ENCODE measurements at regions not wholly inside any gene's neighbourhood (a gene's known extent, or its start where the extent isn't known, plus 50 kb on each side); places are given as distances from the start of the nearest gene placed in this dataset.

DNA sequence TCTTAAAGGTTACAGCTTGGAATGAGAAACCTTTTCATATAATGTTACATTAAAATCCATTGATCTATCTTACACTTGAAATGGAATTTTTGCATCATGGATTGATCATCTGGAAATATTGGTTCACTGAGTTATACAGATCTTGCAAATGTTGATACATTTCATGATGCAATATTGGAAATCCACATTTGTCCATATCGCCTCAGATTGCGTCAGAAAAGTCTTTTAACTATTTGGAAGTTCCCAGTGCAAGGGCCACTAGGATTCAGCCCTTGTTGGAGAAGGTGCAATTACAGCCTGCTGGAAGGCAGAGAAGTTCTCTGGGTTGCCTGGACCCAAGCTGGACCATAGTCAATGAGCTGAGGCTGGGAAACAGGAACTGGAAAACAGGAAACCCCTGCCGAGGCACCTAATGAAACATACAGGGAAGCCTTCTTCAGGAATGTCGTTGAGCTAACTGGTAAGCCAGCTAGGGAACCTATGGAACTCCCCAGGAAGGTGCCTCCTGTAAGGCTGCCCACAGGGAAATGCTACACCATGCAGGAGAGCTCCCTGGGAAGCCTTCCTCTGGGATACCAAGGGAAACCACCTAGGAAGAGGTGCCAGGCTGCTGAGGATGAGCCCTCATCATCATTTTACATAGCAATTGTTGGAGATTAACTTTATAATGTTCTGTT lies 600.4 kb upstream of the CADM1 start:
- Histone ChIP-seq H3K27ac (ENCODE audit: low read depth) (no peak overlapping the region), H3K36me3 (ENCODE audit: insufficient read depth) (no peaks in the 10 kb centered on the region), H3K4me1 (ENCODE audit: insufficient read depth) (no peaks in the 10 kb centered on the region), H3K4me3 (ENCODE audit: low read depth, low read length) (no peak overlapping the region)
- no peak for DNase-seq (ENCODE audit: extremely low spot score)
- 74% methylated on average over 4 of the region's 4 CpGs for WGBS

DNA sequence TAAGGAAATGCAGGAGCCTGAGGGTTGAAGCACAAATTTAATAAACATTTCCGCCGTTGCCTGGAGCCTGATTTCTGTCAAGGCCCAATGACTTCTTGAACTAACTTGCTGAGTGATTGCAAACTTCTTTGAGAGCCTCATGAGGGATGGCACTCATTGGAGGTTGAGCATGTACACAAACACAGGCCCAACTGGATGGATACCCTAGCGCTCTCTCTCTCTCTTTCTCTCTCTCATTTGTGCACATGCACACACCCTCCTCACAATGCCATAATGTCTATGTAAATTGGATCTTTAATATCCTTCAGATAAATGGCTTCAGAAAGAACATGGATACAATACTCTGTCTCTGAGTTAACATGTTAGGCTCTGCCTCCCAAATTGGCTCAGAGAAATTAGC lies 597.7 kb upstream of the CADM1 start:
- H3K4me3 ChIP-seq (ENCODE audit: low read depth, low read length), result no peak overlapping the region
- H3K27ac ChIP-seq (ENCODE audit: low read depth), result no peak overlapping the region
- DNase-seq (ENCODE audit: extremely low spot score), result no peak
- no peaks in the 10 kb centered on the region for H3K36me3 ChIP-seq (ENCODE audit: insufficient read depth)
- no peaks in the 10 kb centered on the region for H3K4me1 ChIP-seq (ENCODE audit: insufficient read depth)
- 65% methylated on average over 3 of the region's 3 CpGs for WGBS

DNA sequence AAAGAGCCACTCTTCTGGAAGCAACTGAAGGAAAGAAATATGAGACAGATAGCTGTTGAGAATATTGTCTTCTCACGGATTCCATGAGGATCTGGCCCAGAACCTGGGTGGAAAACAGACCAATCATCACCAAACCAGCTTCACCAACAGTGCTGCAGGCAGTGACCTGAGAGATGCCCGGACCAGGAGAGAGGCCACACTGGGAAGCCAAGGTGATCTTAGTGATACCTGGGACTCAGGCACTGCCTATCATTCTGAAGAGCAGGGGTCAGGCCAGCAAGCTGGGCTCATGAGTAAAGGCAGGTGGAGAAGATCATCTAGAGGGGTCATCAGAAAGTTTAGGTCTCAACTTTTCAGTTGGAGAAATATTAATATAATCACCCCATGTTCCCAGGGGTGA lies 595.8 kb upstream of the CADM1 start:
- WGBS, result 84% methylated on average over 2 of the region's 2 CpGs
- Histone ChIP-seq H3K36me3 (ENCODE audit: insufficient read depth) (no peaks in the 10 kb centered on the region), H3K4me3 (ENCODE audit: low read depth, low read length) (no peak overlapping the region), H3K27ac (ENCODE audit: low read depth) (no peak overlapping the region), H3K4me1 (ENCODE audit: insufficient read depth) (no peaks in the 10 kb centered on the region)
- no peak for DNase-seq (ENCODE audit: extremely low spot score)

DNA sequence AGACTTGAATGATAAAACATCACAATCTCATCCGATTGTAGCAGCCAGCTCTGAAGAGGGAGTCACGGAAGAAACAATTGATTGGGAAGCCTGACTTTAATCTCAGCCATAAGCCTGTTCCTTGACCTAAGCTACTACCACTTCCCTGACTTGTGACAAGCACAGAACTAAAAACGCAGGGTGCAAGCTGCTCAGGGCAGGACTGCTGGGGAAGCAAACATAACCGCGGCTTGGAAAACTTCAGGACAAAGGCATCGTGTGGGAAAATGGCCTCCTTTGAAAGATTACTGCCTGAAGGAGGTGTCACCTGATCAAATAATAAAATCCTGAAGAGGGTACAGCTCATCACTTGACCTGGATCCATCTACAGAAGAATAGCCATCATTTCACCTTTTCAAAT lies 595.3 kb upstream of the CADM1 start:
- H3K4me3 ChIP-seq (ENCODE audit: low read depth, low read length), result no peak overlapping the region
- no peak for DNase-seq (ENCODE audit: extremely low spot score)
- no peaks in the 10 kb centered on the region for H3K4me1 ChIP-seq (ENCODE audit: insufficient read depth)
- 76% methylated on average over 6 of the region's 6 CpGs for WGBS
- H3K27ac ChIP-seq (ENCODE audit: low read depth), result no peak overlapping the region
- no peaks in the 10 kb centered on the region for H3K36me3 ChIP-seq (ENCODE audit: insufficient read depth)

DNA sequence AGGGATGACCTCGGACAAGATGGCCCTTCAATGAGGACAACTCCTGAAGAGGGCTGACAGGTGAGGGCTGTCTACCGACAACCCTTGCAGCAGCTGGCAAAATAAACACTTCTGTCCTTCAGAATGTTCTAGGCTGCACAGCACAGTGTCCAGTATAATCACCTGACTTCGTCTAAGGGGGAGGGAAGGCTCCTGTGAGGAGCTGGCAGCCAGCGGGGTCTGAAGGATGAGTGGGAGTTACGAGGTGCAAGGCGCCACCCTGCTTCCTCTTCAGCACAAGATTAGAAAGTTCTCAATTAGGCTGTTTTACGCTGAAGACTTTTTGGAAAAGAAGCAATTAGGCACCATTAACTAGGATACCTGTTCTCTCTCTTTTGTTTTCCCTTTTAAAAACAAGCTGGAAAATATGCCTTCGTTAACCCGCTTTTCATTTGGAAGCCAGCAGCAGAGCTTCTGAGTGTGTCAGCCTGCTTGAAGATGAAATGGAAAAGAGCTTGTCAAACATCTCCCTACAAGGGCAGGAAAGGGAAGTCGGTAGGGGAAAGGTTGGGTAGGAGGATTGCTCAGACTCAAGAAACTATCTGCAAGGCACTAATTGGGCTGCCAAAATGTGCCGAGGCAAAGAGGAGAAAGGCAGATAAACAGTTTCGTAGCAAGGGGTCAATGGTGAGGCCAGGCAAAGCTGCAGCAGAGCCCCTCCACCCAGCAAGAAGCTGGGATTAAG lies 592.2 kb upstream of the CADM1 start:
- no peak overlapping the region for H3K27ac ChIP-seq (ENCODE audit: low read depth)
- 45% methylated on average over 12 of the region's 12 CpGs for WGBS
- DNase-seq (ENCODE audit: extremely low spot score), result no peak
- H3K36me3 ChIP-seq (ENCODE audit: insufficient read depth), result no peaks in the 10 kb centered on the region
- H3K4me3 ChIP-seq (ENCODE audit: low read depth, low read length), result no peak overlapping the region
- no peaks in the 10 kb centered on the region for H3K4me1 ChIP-seq (ENCODE audit: insufficient read depth)

DNA sequence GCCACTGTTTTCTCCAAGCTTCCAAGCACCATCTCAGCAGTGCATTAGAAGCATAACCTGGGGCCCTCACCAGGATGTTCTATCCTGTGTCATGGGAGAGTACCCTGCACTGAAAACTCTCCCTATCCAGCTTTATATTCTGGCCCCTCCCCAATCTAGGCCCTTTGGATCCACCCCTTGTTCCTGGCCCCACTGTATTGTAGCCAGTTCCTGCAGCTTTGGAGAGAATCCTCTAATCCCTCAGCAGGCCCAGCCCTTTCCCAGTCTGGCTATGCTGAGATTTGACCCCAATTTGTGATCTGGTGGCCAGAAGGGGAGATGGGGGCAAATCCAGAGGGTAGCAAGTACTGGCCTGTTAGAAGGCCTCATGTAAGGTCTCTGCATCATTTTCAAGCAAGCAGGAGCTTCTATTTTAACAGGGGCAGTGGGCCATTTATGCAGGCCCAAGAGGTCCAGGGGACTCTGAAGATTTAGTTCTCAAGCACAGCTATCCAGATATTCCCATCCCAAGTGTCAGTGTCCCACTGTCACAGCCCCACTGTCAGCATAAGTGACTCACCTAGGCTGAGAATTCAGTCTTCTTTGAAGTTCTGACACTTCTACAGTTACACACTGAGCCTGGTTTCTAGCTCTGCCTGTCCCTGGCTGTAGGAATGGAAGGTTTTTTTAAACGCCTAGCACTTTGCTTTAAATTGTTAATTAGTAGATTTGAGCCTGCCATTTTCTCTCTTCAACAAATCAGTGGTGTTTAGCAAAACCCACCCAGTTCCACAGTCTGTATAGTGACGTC lies 589.5 kb upstream of the CADM1 start:
- H3K36me3 ChIP-seq (ENCODE audit: insufficient read depth), result no peaks in the 10 kb centered on the region
- H3K4me1 ChIP-seq (ENCODE audit: insufficient read depth), result no peaks in the 10 kb centered on the region
- 75% methylated on average over 2 of the region's 2 CpGs for WGBS
- DNase-seq (ENCODE audit: extremely low spot score), result no peak
- no peak overlapping the region for H3K27ac ChIP-seq (ENCODE audit: low read depth)
- H3K4me3 ChIP-seq (ENCODE audit: low read depth, low read length), result no peak overlapping the region

DNA sequence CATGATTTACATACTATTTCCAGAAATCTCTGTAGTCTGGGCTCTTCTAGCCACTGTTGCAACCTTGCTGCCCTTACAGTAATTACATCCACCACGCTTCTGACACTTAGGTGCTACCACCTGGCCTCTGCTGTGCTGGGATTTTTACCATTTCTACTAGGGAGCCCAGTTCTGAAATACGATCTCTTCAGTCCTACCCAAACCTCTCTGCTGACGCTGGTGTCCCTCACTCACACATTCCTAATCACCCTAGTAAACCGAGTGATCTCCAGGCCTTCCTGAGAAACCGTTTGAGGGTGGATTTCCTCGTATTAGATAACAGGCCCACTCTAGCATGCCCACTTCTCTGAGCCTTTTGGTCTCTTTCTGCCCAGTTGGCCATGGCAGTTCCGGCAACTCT lies 588.9 kb upstream of the CADM1 start:
- H3K4me3 ChIP-seq (ENCODE audit: low read depth, low read length), result no peak overlapping the region
- no peak overlapping the region for H3K27ac ChIP-seq (ENCODE audit: low read depth)
- no peaks in the 10 kb centered on the region for H3K4me1 ChIP-seq (ENCODE audit: insufficient read depth)
- H3K36me3 ChIP-seq (ENCODE audit: insufficient read depth), result no peaks in the 10 kb centered on the region
- 56% methylated on average over 7 of the region's 7 CpGs for WGBS
- DNase-seq (ENCODE audit: extremely low spot score), result no peak

DNA sequence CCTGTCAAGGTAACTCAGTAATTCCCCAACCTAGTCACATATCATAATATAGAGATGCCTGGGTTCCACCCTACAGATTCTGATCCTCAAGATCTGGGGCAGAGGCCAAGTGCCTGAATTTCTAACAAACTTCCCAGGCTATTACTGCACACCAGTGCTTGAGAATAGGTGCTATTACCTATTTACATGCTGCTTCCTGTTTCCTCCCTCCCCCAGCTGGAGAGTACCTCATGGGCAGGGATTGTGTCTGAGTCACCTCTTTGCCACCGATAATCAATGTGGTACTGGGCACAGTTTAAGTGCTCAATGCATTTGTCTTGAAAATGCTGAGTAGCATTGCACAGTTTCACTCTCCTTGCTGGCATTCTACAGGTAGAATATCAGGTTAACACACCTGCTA lies 582.2 kb upstream of the CADM1 start:
- Histone ChIP-seq H3K4me3 (ENCODE audit: low read depth, low read length) (no peak overlapping the region), H3K27ac (ENCODE audit: low read depth) (no peak overlapping the region), H3K36me3 (ENCODE audit: insufficient read depth) (no peaks in the 10 kb centered on the region), H3K4me1 (ENCODE audit: insufficient read depth) (no peaks in the 10 kb centered on the region)
- 65% methylated on average over 1 of the region's 1 CpG for WGBS
- no peak for DNase-seq (ENCODE audit: extremely low spot score)

DNA sequence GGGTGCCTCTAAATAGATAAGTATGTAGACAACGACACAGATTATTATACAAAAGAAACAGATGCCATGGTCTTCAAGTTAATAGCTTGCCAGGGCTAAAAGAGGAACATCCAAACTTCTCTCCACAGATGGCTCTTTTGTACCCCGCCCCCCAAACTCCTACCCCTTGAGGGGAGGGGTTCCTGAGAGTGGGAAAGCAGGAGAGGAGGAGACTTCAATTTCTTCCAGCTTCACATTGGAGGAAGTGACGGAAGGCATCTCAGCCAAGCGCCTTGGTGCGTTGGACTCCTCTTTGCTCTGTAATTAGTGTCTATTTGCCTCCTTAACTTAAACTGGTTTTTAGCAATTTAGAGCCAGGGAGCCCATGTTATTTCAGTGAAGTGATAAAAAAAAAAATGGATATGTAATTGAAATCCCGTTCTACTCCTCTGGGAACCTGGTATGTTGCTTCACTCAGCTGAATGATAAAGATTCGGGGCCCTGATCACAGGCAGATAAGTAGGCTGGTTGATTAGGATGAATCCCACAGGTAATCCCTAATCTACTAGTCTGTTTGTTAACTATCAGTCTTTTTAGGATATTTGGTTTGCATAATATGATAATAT lies 580.9 kb upstream of the CADM1 start:
- Histone ChIP-seq H3K4me1 (ENCODE audit: insufficient read depth) (no peaks in the 10 kb centered on the region), H3K27ac (ENCODE audit: low read depth) (no peak overlapping the region), H3K36me3 (ENCODE audit: insufficient read depth) (no peaks in the 10 kb centered on the region), H3K4me3 (ENCODE audit: low read depth, low read length) (no peak overlapping the region)
- WGBS, result 73% methylated on average over 7 of the region's 7 CpGs
- DNase-seq (ENCODE audit: extremely low spot score), result no peak

DNA sequence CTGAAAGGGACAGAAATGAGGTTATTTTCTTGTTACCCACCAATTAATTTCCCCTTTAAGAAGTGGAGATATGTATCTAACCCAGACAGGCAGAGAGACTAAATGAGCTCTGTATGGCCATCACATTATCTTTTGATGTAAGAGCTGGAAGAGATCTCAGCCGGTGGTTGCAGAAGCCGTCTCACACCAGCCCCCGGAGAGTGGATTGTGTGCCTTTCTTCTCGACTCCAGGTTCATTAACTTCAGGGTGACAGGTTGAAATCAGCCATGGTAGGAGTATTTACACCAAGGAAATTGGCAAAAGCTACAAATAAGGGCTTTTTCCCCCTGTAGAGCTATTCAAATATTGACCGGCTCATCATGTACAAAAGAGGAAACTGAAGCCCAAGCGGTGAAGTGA lies 580.3 kb upstream of the CADM1 start:
- Histone ChIP-seq H3K4me1 (ENCODE audit: insufficient read depth) (no peaks in the 10 kb centered on the region), H3K36me3 (ENCODE audit: insufficient read depth) (no peaks in the 10 kb centered on the region), H3K4me3 (ENCODE audit: low read depth, low read length) (no peak overlapping the region), H3K27ac (ENCODE audit: low read depth) (no peak overlapping the region)
- 84% methylated on average over 6 of the region's 6 CpGs for WGBS
- no peak for DNase-seq (ENCODE audit: extremely low spot score)

DNA sequence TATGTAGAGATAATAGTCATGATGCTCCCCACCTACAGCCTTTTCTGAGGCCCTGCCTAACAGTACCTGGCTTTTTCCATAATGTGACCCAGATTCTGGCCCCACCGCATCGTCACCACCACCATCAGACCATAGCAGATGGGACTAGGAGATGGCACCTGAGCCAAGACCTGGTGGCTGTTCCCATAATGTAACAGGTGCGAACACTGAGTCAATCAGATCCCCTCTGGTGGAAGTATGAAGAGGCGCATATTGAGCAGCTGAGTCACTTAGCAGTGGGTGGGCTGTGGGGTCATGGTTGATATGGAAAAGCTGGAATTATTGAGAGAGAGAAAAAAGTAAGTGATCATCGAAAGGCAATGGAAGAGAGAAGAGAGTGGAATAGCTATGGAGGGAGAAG lies 578.0 kb upstream of the CADM1 start:
- no peak overlapping the region for H3K27ac ChIP-seq (ENCODE audit: low read depth)
- no peaks in the 10 kb centered on the region for H3K36me3 ChIP-seq (ENCODE audit: insufficient read depth)
- 92% methylated on average over 5 of the region's 5 CpGs for WGBS
- H3K4me1 ChIP-seq (ENCODE audit: insufficient read depth), result no peaks in the 10 kb centered on the region
- DNase-seq (ENCODE audit: extremely low spot score), result no peak
- no peak overlapping the region for H3K4me3 ChIP-seq (ENCODE audit: low read depth, low read length)

DNA sequence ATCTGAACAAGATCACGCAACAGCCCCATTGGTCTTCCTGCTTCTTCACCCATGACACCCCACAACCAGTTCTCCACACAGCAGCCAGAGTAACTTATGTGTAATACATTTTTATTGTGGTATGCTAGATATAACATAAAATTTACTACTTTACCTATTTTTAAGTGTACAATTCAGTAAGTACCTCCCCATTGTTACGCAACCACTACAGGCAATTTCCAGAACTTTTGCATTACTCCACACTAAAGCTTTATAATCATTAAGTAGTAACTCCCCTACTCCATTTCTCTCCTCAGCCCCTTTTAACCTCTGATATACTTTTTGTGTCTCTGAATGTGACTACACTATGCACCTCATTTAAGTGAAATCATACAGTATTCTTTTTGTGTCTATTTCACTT lies 575.4 kb upstream of the CADM1 start:
- no peak overlapping the region for H3K4me3 ChIP-seq (ENCODE audit: low read depth, low read length)
- DNase-seq (ENCODE audit: extremely low spot score), result no peak
- no peaks in the 10 kb centered on the region for H3K36me3 ChIP-seq (ENCODE audit: insufficient read depth)
- no peaks in the 10 kb centered on the region for H3K4me1 ChIP-seq (ENCODE audit: insufficient read depth)
- no peak overlapping the region for H3K27ac ChIP-seq (ENCODE audit: low read depth)
- WGBS, result 97% methylated on average over 2 of the region's 2 CpGs

DNA sequence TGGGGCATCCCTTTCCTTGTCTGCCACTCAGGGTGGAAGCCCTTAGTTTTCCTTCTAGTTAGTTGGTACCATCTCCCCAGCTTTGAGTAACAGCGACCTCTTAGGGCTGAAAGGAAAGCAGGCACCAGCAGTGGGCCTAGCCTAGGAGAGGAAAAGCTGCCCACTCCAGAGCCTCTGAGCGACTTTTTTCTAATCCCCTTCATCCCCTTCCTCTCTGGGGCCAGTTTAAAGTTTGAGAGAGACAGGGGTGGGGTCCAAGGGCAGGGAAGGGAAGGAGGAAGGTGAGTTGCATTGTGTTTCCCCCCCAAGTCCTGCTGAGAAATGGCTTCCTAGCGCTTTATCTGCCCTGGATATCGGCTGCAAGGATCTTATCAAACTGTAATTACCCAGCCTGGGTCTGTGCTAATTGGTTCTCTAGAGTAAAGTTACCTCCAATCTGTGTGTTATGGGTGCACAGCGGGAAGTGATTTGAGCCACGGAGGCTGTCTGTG lies 573.9 kb upstream of the CADM1 start:
- no peaks in the 10 kb centered on the region for H3K4me1 ChIP-seq (ENCODE audit: insufficient read depth)
- H3K4me3 ChIP-seq (ENCODE audit: low read depth, low read length), result no peak overlapping the region
- 49% methylated on average over 6 of the region's 6 CpGs for WGBS
- H3K27ac ChIP-seq (ENCODE audit: low read depth), result no peak overlapping the region
- no peak for DNase-seq (ENCODE audit: extremely low spot score)
- H3K36me3 ChIP-seq (ENCODE audit: insufficient read depth), result no peaks in the 10 kb centered on the region
